ENCODE measurements at regions not wholly inside any gene's neighbourhood (a gene's known extent, or its start where the extent isn't known, plus 50 kb on each side); places are given as distances from the start of the nearest gene placed in this dataset.

GRCh38 chrX:95218976-95219375 is 1465.7 kb upstream of the DIAPH2 start:
- TF ChIP-seq GABPA (IDR thresholded peaks at IDR 0.05 in 1 of 2, conservative IDR thresholded peaks at IDR 0.05 in 1 of 2), result no peak
- Histone ChIP-seq H3K27me3 (ENCODE audit: control insufficient read depth in 4 of 4, insufficient read depth in 4 of 4, low read length in 3 of 4) (no peaks in the 10 kb centered on the region), H3K9ac (ENCODE audit: low read depth in 1 of 2, low read length in 2 of 2) (no peak overlapping the region), H3K4me3 (ENCODE audit: low read depth in 1 of 3, low read length in 3 of 3) (no peak overlapping the region), H3K4me1 (ENCODE audit: control insufficient read depth in 4 of 4, insufficient read depth in 4 of 4, low read length in 3 of 4) (no peaks in the 10 kb centered on the region), H3K9me3 (ENCODE audit: control insufficient read depth in 4 of 4, low read length in 3 of 4) (no peaks in the 10 kb centered on the region), H3K36me3 (ENCODE audit: control insufficient read depth in 4 of 4, insufficient read depth in 3 of 4, low read depth in 1 of 4, low read length in 3 of 4) (no peaks in the 10 kb centered on the region), H3K27ac (ENCODE audit: low read depth in 1 of 2, low read length in 2 of 2) (no peak overlapping the region)
- WGBS, result 38% methylated on average over 4 of the region's 4 CpGs
- DNase-seq (ENCODE audit: low spot score), result no peak

- H3K4me1 ChIP-seq (ENCODE audit: control insufficient read depth in 4 of 4, insufficient read depth in 4 of 4, low read length in 3 of 4), result no peaks in the 10 kb centered on the region
- H3K36me3 ChIP-seq (ENCODE audit: control insufficient read depth in 4 of 4, insufficient read depth in 3 of 4, low read depth in 1 of 4, low read length in 3 of 4), result no peaks in the 10 kb centered on the region
- H3K27me3 ChIP-seq (ENCODE audit: control insufficient read depth in 4 of 4, insufficient read depth in 4 of 4, low read length in 3 of 4), result peaks cover 0 to 3% (median 0%) of the 10 kb centered on the region in 4 donors
- DNase-seq (ENCODE audit: low spot score), result no peak
- H3K4me3 ChIP-seq (ENCODE audit: low read depth in 1 of 3, low read length in 3 of 3), result no peak overlapping the region
- TF ChIP-seq HNF4A (conservative IDR thresholded peaks at IDR 0.05), result no peak
- no peak overlapping the region for H3K27ac ChIP-seq (ENCODE audit: low read depth in 1 of 2, low read length in 2 of 2)
- H3K9ac ChIP-seq (ENCODE audit: low read depth in 1 of 2, low read length in 2 of 2), result no peak overlapping the region
- H3K9me3 ChIP-seq (ENCODE audit: control insufficient read depth in 4 of 4, low read length in 3 of 4), result peaks cover 0 to 6% (median 2%) of the 10 kb centered on the region in 4 donors
- WGBS, result 80% methylated on average over 2 of the region's 2 CpGs
These were observed 1436.3 kb upstream of the DIAPH2 start for GRCh38 chrX:95248386-95248785.

GRCh38 chrX:95290455-95290854 is 1394.2 kb upstream of the DIAPH2 start:
- Histone ChIP-seq H3K9ac (ENCODE audit: low read depth in 1 of 2, low read length in 2 of 2) (no peak overlapping the region), H3K27me3 (ENCODE audit: control insufficient read depth in 4 of 4, insufficient read depth in 4 of 4, low read length in 3 of 4) (no peaks in the 10 kb centered on the region), H3K9me3 (ENCODE audit: control insufficient read depth in 4 of 4, low read length in 3 of 4) (no peaks in the 10 kb centered on the region), H3K4me3 (ENCODE audit: low read depth in 1 of 3, low read length in 3 of 3) (no peak overlapping the region), H3K27ac (ENCODE audit: low read depth in 1 of 2, low read length in 2 of 2) (no peak overlapping the region), H3K4me1 (ENCODE audit: control insufficient read depth in 4 of 4, insufficient read depth in 4 of 4, low read length in 3 of 4) (no peaks in the 10 kb centered on the region), H3K36me3 (ENCODE audit: control insufficient read depth in 4 of 4, insufficient read depth in 3 of 4, low read depth in 1 of 4, low read length in 3 of 4) (no peaks in the 10 kb centered on the region)
- no peak for DNase-seq (ENCODE audit: low spot score)
- WGBS, result 65% methylated on average over 3 of the region's 3 CpGs
- TF ChIP-seq NR2F2 (IDR thresholded peaks at IDR 0.05), result no peak
- TF ChIP-seq FOXA2 (IDR thresholded peaks at IDR 0.05), result no peak
- TF ChIP-seq HNF4A (conservative IDR thresholded peaks at IDR 0.05), result no peak
- TF ChIP-seq HNF4G (IDR thresholded peaks at IDR 0.05), result no peak
- TF ChIP-seq MAX (IDR thresholded peaks at IDR 0.05), result no peak
- TF ChIP-seq REST (IDR thresholded peaks at IDR 0.05), result no peak
- TF ChIP-seq RXRA (IDR thresholded peaks at IDR 0.05), result no peak
- no peak for TF ChIP-seq GABPA (IDR thresholded peaks at IDR 0.05 in 1 of 2, conservative IDR thresholded peaks at IDR 0.05 in 1 of 2)
- no peak for TF ChIP-seq ATF3 (IDR thresholded peaks at IDR 0.05)
- no peak for TF ChIP-seq RAD21 (IDR thresholded peaks at IDR 0.05)
- no peak for TF ChIP-seq SP1 (IDR thresholded peaks at IDR 0.05)
- no peak for TF ChIP-seq CTCF (IDR thresholded peaks at IDR 0.05; ENCODE audit: low read depth, low read length, missing input control)
- TF ChIP-seq ZBTB33 (IDR thresholded peaks at IDR 0.05), result no peak
- no peak for TF ChIP-seq JUND (IDR thresholded peaks at IDR 0.05)
- no peak for TF ChIP-seq EGR1 (IDR thresholded peaks at IDR 0.05; ENCODE audit: low read depth in 2 of 2)
- TF ChIP-seq YY1 (IDR thresholded peaks at IDR 0.05), result no peak
- no peak for TF ChIP-seq FOXA1 (IDR thresholded peaks at IDR 0.05)
- no peak for TF ChIP-seq TAF1 (conservative IDR thresholded peaks at IDR 0.05)
